OCI-M1 (cell line): ENCODE measurements at regions not wholly inside any gene's neighbourhood (a gene's known extent, or its start where the extent isn't known, plus 50 kb on each side); places are given as distances from the start of the nearest gene placed in this dataset.

Experiments
- DNase-seq: peaks from one replicate; lab custom pipeline; 2025; lab: John Stamatoyannopoulos, UW

GRCh38 chr9:106653213-106653612, 209.8 kb upstream of the ZNF462 start:
- no peak for DNase-seq

GRCh38 chr9:106655966-106656365, 207.0 kb upstream of the ZNF462 start:
- DNase-seq, result no peak

GRCh38 chr9:106657926-106658325, 205.0 kb upstream of the ZNF462 start:
- peak; percentile 70 for DNase-seq

GRCh38 chr9:106668534-106668933, 194.4 kb upstream of the ZNF462 start:
- DNase-seq, result no peak

GRCh38 chr9:106669835-106670234, 193.1 kb upstream of the ZNF462 start:
- DNase-seq, result no peak

GRCh38 chr9:106670418-106670817, 192.5 kb upstream of the ZNF462 start:
- no peak for DNase-seq

GRCh38 chr9:106675780-106676179, 187.2 kb upstream of the ZNF462 start:
- no peak for DNase-seq

- DNase-seq, result no peak
Observed at GRCh38 chr9:106677374-106677773, 185.6 kb upstream of the ZNF462 start.

- DNase-seq, result no peak
Observed at GRCh38 chr9:106677830-106678229, 185.1 kb upstream of the ZNF462 start.

GRCh38 chr9:106678273-106678672, 184.7 kb upstream of the ZNF462 start:
- DNase-seq, result no peak

GRCh38 chr9:106682420-106682819, 180.5 kb upstream of the ZNF462 start:
- DNase-seq, result no peak

- DNase-seq, result no peak
Observed at GRCh38 chr9:106683454-106683853, 179.5 kb upstream of the ZNF462 start.

- no peak for DNase-seq
Observed at GRCh38 chr9:106684940-106685695, 177.8 kb upstream of the ZNF462 start.

- no peak for DNase-seq
Observed at GRCh38 chr9:106689089-106689488, 173.9 kb upstream of the ZNF462 start.

GRCh38 chr9:106691627-106692026, 171.3 kb upstream of the ZNF462 start:
- DNase-seq, result no peak

GRCh38 chr9:106693558-106693957, 169.4 kb upstream of the ZNF462 start:
- DNase-seq, result no peak

GRCh38 chr9:106696804-106697203, 166.2 kb upstream of the ZNF462 start:
- no peak for DNase-seq

GRCh38 chr9:106697390-106697749, 165.6 kb upstream of the ZNF462 start:
- DNase-seq, result no peak

- no peak for DNase-seq
Observed at GRCh38 chr9:106697750-106698502, 165.0 kb upstream of the ZNF462 start.

- no peak for DNase-seq
Observed at GRCh38 chr9:106700676-106701075, 162.3 kb upstream of the ZNF462 start.

- no peak for DNase-seq
Observed at GRCh38 chr9:106701611-106702010, 161.4 kb upstream of the ZNF462 start.

GRCh38 chr9:106704056-106704615, 158.8 kb upstream of the ZNF462 start:
- no peak for DNase-seq

GRCh38 chr9:106707291-106707690, 155.7 kb upstream of the ZNF462 start:
- DNase-seq, result no peak
